Endothelial cell of umbilical vein (primary cell): ENCODE measurements at regions not wholly inside any gene's neighbourhood (a gene's known extent, or its start where the extent isn't known, plus 50 kb on each side); places are given as distances from the start of the nearest gene placed in this dataset.

Source experiments
- BruUV-seq: library from RNA; stranded (reverse); fragments of 400-500 nt; replicated peaks from 2 replicates; lab custom pipeline; 2021; lab: Mats Ljungman, UMichigan
- CTCF ChIA-PET: fragments of 300-600, 350-600 bp; sonication (Branson Sonifier 250); formaldehyde crosslinking; loops from one replicate; lab custom pipeline; 2021; ENCODE audit warnings: antibody characterized with exemption, inconsistent platforms; lab: Charles Lee
- POLR2A ChIA-PET: fragments of 300-600, 350-600 bp; sonication (Branson Sonifier 250); formaldehyde crosslinking; loops from one replicate; lab custom pipeline; 2021; ENCODE audit warnings: antibody characterized with exemption, inconsistent platforms; lab: Charles Lee
- DNase-seq: peaks from one replicate; pipeline ENCODE4 v3.0.0-alpha.2; 2011; ENCODE audit warnings: low read depth, low spot score
- FAIRE-seq: peaks from 2 replicates; lab custom pipeline; 2011; peaks lifted over from hg19 to GRCh38; lab: Jason Lieb, UNC
- H2AFZ ChIP-seq: 2 replicates; pipeline ENCODE4 v1.6.0; 2012; ENCODE audit warnings: low read depth, low read length, control low read depth, inconsistent platforms
- H3K27ac ChIP-seq: 2 replicates; pipeline ENCODE4 v1.5.1; 2011; ENCODE audit warnings: low read depth, mild to moderate bottlenecking, control low read depth, low read length, moderate library complexity; ENCODE audit not compliant: insufficient read depth
- H3K27me3 ChIP-seq, 2 experiments: 2 replicates each; pipeline versions ENCODE4 v1.6.0 to v1.6.1; 2011; ENCODE audit warnings: low read length in 2 of 2, mixed read lengths in 1 of 2; ENCODE audit not compliant: control insufficient read depth in 2 of 2, insufficient read depth in 2 of 2
- H3K36me3 ChIP-seq, 2 experiments: 2 replicates in 1 of 2; 3 replicates in 1 of 2; pipeline ENCODE4 v1.5.1; 2011; ENCODE audit warnings: low read length in 2 of 2, mild to moderate bottlenecking in 1 of 2, moderate library complexity in 1 of 2; ENCODE audit not compliant: control insufficient read depth in 2 of 2, insufficient read depth in 2 of 2; ENCODE audit errors: extremely low read depth in 1 of 2
- H3K4me1 ChIP-seq: 3 replicates; pipeline ENCODE4 v1.5.1; 2011; ENCODE audit warnings: mild to moderate bottlenecking, low read length; ENCODE audit not compliant: control insufficient read depth, insufficient read depth; ENCODE audit errors: extremely low read depth
- H3K4me2 ChIP-seq: 2 replicates; pipeline ENCODE4 v1.6.1; 2011; ENCODE audit warnings: low read length, control low read depth, mixed read lengths; ENCODE audit not compliant: insufficient read depth
- H3K4me3 ChIP-seq, 3 experiments: fragments of 200-600 bp in 1 of 3; sonication (generic), shearing (Covaris generic) in 1 of 3; replicated peaks in 1 of 3; 2 replicates each; pipeline ENCODE4 v1.5.1; 2011 to 2016; ENCODE audit warnings: control low read depth in 3 of 3, low read length in 3 of 3, mild to moderate bottlenecking in 2 of 3, inconsistent platforms in 1 of 3, low read depth in 1 of 3, moderate library complexity in 1 of 3; ENCODE audit not compliant: insufficient read depth in 1 of 3
- H3K79me2 ChIP-seq: 2 replicates; pipeline ENCODE4 v1.6.0; 2012; ENCODE audit warnings: low read length, inconsistent platforms; ENCODE audit not compliant: control insufficient read depth, insufficient read depth
- H3K9ac ChIP-seq: replicated peaks from 2 replicates; pipeline ENCODE3; 2011; ENCODE audit warnings: low read length, control low read depth; ENCODE audit not compliant: insufficient read depth; ENCODE audit errors: extremely low read depth
- H3K9me1 ChIP-seq: replicated peaks from 3 replicates; pipeline ENCODE4 v1.6.0; 2011; ENCODE audit warnings: mild to moderate bottlenecking, low read length; ENCODE audit not compliant: control insufficient read depth, insufficient read depth; ENCODE audit errors: extremely low read depth
- H3K9me3 ChIP-seq: replicated peaks from 2 replicates; pipeline ENCODE4 v1.5.1; 2012; ENCODE audit warnings: low read length, inconsistent platforms; ENCODE audit not compliant: control insufficient read depth, insufficient read depth
- H4K20me1 ChIP-seq: replicated peaks from 2 replicates; pipeline ENCODE3; 2011; ENCODE audit warnings: mild to moderate bottlenecking, low read length; ENCODE audit not compliant: control insufficient read depth, insufficient read depth; ENCODE audit errors: extremely low read depth
- EZH2 ChIP-seq: IDR thresholded peaks from 2 replicates; pipeline ENCODE4 v1.6.1; 2012; ENCODE audit warnings: borderline replicate concordance, low read depth, mild to moderate bottlenecking, moderate library complexity, low read length, inconsistent platforms; ENCODE audit not compliant: severe bottlenecking
- FOS ChIP-seq: IDR thresholded peaks from 2 replicates; pipeline ENCODE4 v1.6.1; 2011; ENCODE audit warnings: mild to moderate bottlenecking, low read length, moderate library complexity, borderline replicate concordance; ENCODE audit not compliant: insufficient read depth
- GATA2 ChIP-seq: IDR thresholded peaks from 2 replicates; pipeline ENCODE4 v1.7.0; 2011; ENCODE audit warnings: low read depth, mild to moderate bottlenecking, moderate library complexity, mixed read lengths, low read length; ENCODE audit not compliant: insufficient read length, insufficient read depth
- JUN ChIP-seq: IDR thresholded peaks from 2 replicates; pipeline ENCODE4 v1.6.1; 2011; ENCODE audit warnings: borderline replicate concordance, low read depth; ENCODE audit not compliant: insufficient read length, insufficient read depth
- MYC ChIP-seq: IDR thresholded peaks from one replicate; pipeline ENCODE4 v1.6.1; 2011; ENCODE audit warnings: mild to moderate bottlenecking, low read depth, low read length
- POLR2A ChIP-seq: IDR thresholded peaks from 2 replicates; pipeline ENCODE4 v1.6.1; 2012; ENCODE audit warnings: low read depth, mild to moderate bottlenecking, control low read depth, low read length
- POLR2AphosphoS5 ChIP-seq: IDR thresholded peaks from 2 replicates; pipeline ENCODE4 v1.6.1; 2012; ENCODE audit warnings: low read depth, mild to moderate bottlenecking, control low read depth, low read length, moderate library complexity; ENCODE audit not compliant: insufficient read depth
- dilution Hi-C: fragments of 300-500 bp; cut with MboI; formaldehyde crosslinking; loops from one replicate; pipeline ENCODE4 v1.15.0; 2019; ENCODE audit warnings: low sequenced_read_pairs; ENCODE audit not compliant: extremely low pct_ligation_motif_present
- intact Hi-C: fragments of 100-400 bp; cut with micrococcal nuclease; formaldehyde crosslinking; loops from one replicate; pipeline ENCODE4 v1.10.0; 2022
- TF ChIP-seq, protein P1 (sequence below), 2 donors: IDR thresholded peaks; 1 replicate in 1 of 2; 2 replicates in 1 of 2; pipeline ENCODE4 v1.5.1; 2011; ENCODE audit warnings: low read length in 2 of 2, mild to moderate bottlenecking in 2 of 2, moderate library complexity in 2 of 2, control low read depth in 1 of 2, inconsistent platforms in 1 of 2, low read depth in 1 of 2; ENCODE audit not compliant: insufficient read depth in 1 of 2; ENCODE audit errors: extremely low read depth in 1 of 2
- TF ChIP-seq, protein P2 (sequence below): IDR thresholded peaks from 2 replicates; pipeline ENCODE4 v1.6.1; 2011; ENCODE audit not compliant: insufficient read depth, insufficient read length

DNA sequence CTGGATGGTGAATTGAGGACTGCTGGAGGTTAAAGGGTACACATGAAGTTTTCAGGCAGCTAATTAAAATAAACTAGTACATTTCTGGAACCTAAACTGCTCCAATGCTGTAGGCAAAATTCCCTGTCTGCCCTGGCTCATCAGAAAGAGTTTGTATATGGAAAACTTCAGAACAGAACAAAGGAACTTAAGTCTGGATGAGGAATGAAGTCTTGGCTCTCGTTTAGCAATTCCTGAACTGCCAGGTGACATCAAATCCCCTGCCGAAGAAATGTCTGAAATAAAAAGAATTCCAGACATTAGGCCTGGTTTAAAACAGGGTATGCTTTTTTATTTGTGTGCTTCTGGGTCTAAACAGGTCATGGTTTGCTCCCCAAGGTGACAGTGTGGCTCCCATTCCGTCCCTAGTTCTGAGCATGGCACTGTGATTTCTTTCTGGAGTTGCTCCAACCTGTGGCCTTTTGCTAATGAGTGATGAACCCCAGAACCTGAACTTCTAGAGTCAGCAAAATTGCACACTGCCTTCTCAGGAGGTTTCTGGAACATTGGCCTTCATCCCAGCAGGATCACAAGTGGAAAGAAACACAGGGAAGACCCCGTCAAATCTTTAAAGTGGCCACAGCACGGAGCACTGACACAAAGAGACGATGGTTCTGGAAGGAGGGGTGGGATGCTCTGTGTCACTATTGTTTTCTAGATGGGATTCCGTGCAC lies 129.4 kb upstream of the NAA20 start:
- H3K9ac ChIP-seq: peak overlapping the region; percentile 100
- peaks cover 53% of the 10 kb centered on the region for H3K79me2 ChIP-seq
- FAIRE-seq: peak; percentile 64
- H3K27me3 ChIP-seq: no peaks in the 10 kb centered on the region
- H3K36me3 ChIP-seq: peaks cover 1 to 5% of the 10 kb centered on the region in 2 experiments
- dilution Hi-C loops: loop anchor here (5.0 kb wide), 1 partner anchor 70 kb away; no protein-coding TSS in a partner anchor
- peaks cover 50% of the 10 kb centered on the region for H3K4me1 ChIP-seq
- no TSS peak for BruUV-seq
- peak overlapping the region; percentile 91 for H3K27ac ChIP-seq
- no peaks in the 10 kb centered on the region for H4K20me1 ChIP-seq
- H3K4me3 ChIP-seq: peak overlapping the region; percentile 63 to 98 (median 85)
- H3K9me3 ChIP-seq: no peaks in the 10 kb centered on the region
- DNase-seq: peak; percentile 58
- peak overlapping the region; percentile 90 for H3K4me2 ChIP-seq
- no peaks in the 10 kb centered on the region for H3K9me1 ChIP-seq
- CTCF ChIA-PET: interaction anchor here (1.2 to 8.4 kb wide), 8 partner anchors 47 to 195 kb away, joined by 3 to 98 read pairs (median 10); no protein-coding TSS in a partner anchor
- POLR2A ChIA-PET: no interaction called here
- H2AFZ ChIP-seq: no peak overlapping the region
- intact Hi-C loops: loop anchor here (2.0 kb wide), 1 partner anchor 195 kb away; no protein-coding TSS in a partner anchor
- no peak for TF ChIP-seq MYC
- no peak for TF ChIP-seq POLR2A
- TF ChIP-seq, protein P1, sequence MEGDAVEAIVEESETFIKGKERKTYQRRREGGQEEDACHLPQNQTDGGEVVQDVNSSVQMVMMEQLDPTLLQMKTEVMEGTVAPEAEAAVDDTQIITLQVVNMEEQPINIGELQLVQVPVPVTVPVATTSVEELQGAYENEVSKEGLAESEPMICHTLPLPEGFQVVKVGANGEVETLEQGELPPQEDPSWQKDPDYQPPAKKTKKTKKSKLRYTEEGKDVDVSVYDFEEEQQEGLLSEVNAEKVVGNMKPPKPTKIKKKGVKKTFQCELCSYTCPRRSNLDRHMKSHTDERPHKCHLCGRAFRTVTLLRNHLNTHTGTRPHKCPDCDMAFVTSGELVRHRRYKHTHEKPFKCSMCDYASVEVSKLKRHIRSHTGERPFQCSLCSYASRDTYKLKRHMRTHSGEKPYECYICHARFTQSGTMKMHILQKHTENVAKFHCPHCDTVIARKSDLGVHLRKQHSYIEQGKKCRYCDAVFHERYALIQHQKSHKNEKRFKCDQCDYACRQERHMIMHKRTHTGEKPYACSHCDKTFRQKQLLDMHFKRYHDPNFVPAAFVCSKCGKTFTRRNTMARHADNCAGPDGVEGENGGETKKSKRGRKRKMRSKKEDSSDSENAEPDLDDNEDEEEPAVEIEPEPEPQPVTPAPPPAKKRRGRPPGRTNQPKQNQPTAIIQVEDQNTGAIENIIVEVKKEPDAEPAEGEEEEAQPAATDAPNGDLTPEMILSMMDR (IDR thresholded peaks at IDR 0.05; ENCODE audit: extremely low read depth in 1 of 2, insufficient read depth in 1 of 2, low read depth in 1 of 2, low read length in 2 of 2): no peak
- no peak for TF ChIP-seq JUN
- TF ChIP-seq FOS: no peak
- no peak for TF ChIP-seq EZH2
- TF ChIP-seq, protein P2, sequence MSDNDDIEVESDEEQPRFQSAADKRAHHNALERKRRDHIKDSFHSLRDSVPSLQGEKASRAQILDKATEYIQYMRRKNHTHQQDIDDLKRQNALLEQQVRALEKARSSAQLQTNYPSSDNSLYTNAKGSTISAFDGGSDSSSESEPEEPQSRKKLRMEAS: no peak
- TF ChIP-seq POLR2AphosphoS5: no peak
- TF ChIP-seq GATA2: no peak
